DMS79 treated with DMSO at 0.1 percent for 48 hours (cell line): ENCODE measurements at regions not wholly inside any gene's neighbourhood (a gene's known extent, or its start where the extent isn't known, plus 50 kb on each side); places are given as distances from the start of the nearest gene placed in this dataset.
A peak's percentile ranks its signal among the peaks of the same experiment; 100 is the strongest.
"Not testable (repeated sequence)": the region's sequence is repeated elsewhere in the genome, so short reads cannot be mapped to it uniquely, and the experiment has no call there.

Experiments
- DNase-seq: peaks from one replicate; lab custom pipeline; 2025; lab: John Stamatoyannopoulos, UW

DNA sequence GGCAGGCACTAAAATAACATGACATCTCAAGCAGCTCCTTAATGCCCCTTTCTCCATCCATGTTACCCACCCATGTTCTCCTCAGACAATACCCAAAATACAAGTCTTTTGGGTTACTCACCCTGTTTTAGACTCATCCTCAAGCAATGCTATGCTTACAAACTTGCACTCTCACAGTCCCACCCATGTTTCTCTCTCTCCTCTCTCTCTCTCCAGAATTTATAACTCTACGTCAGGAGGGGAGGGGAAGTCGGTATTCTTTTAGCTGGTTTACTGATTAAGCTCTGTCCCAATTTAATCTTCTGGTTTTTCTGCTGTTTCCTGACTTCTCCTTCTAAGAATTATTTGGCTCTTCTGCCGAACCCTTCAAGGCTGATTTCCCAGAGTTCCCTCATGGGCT, 98.0 kb upstream of the NR5A2 start:
- DNase-seq = no peak

- DNase-seq = not testable (repeated sequence)
These were observed 97.4 kb upstream of the NR5A2 start for GRCh38 chr1:199930067-199930466.

- DNase-seq = peak; percentile 14
These were observed 95.7 kb upstream of the NR5A2 start for GRCh38 chr1:199931666-199932377.

- no peak for DNase-seq
These were observed 95.0 kb upstream of the NR5A2 start for GRCh38 chr1:199932462-199932861.

GRCh38 chr1:199936441-199936840, 91.1 kb upstream of the NR5A2 start:
- DNase-seq = no peak

DNA sequence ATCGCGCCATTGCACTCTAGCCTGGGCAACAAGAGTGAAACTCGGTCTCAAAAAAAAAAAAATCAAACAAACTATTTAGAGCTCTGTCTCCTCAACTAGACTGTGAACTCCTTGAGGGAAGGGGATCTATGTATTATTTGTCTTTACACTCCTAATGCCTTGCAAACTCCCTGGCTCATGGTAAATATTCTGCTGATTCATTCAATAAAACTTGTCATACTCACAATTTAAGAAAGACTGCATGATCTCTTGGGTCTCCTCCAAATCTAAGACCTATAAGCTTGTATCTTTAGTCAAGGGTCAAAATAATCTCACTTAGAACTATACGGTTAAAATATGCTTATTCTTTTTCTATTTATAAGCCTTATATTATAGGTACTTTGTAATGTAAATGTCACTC, 90.3 kb upstream of the NR5A2 start:
- DNase-seq = no peak

DNA sequence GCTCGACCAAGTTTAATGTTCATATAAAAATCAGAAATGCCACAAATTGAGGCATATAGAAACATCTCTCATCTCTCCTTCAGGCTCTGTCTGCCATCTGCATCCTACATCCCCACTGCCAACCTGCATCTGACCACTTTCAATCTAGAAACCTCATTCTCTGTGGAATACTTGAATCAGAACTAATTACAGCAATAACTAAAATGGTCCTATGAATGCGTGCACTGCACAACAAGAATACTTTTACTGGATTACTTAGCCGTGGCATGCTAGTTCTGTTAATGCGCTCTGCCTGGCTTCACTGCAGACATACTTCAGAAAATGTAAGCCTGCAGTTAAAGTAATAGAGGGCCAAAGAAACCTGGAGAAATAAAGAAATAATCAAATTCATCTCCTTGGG, 89.8 kb upstream of the NR5A2 start:
- no peak for DNase-seq

DNA sequence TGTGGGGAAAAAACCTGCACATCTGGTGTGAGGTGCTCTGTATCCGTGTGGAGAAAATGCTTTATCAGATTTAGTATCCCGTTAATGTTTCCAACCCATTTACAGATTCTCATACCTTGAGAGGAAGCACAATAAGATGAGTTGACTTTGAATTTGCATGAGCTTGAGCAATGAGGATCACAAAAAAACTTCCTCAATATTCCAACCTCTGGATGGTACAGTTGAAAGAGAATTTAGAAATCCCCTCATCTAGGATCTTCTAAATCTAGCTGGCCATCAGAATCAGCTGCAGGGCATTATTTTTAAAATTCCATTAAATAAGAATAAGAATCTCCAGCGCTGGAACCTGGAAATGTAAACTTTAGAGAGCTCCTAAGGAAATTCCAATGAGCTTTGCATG, 82.5 kb upstream of the NR5A2 start:
- DNase-seq = no peak

DNA sequence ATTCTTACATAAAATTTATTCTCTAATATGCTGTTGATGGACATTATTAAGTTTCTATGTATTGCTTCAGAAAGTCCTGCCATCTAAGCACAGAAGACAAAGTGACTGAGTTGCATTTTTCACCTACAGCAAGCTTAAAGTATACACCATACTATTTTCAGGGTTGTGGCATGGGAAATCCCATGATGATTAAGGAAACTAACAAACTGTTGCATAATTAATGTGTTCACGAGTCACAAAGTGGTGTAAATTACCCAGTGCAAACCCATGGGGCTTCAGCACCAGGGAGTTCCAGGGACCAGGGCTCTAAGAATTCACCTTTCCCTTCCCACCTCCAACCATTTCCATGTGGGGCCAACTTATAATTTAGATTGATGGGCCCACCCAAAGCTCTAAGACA, 81.9 kb upstream of the NR5A2 start:
- no peak for DNase-seq

DNA sequence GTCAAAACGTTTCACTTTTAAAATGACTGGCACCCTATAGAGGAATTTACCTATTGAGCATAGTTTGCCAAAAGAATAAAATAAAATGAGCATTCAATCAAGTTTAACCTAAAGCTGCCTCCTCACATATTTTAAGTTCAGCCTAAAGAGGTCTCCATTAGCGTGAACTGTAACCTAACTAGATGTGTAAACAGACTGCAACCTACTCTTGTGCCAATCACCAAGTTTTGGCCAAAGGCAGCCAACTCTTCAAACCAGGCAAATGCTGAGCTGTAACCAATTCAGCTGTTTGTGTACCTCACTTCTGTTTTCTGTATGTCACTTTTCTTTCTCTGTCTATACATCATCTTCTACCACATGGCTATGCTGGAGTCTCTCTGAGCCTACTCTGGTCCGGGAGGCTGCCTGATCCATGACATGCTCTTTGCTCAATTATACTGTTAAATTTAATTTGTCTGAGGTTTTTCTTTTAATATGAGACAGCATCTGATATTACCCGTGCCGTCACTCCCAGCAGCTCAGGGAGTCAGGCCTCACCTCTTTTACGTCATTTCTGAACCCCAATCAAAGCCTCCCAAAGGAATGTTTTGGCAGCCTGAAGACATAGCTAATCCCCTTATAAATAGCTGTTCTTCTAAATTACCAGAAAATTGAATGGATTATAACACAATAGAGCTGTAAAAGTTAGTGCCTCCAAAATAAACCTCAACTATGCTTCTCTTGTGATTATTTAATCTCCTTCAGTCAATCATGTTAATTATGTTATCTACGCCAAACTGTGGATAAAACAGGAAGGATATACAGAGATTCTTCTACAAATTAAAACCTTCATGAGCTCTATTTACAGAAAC, 81.0 kb upstream of the NR5A2 start:
- DNase-seq = no peak

DNA sequence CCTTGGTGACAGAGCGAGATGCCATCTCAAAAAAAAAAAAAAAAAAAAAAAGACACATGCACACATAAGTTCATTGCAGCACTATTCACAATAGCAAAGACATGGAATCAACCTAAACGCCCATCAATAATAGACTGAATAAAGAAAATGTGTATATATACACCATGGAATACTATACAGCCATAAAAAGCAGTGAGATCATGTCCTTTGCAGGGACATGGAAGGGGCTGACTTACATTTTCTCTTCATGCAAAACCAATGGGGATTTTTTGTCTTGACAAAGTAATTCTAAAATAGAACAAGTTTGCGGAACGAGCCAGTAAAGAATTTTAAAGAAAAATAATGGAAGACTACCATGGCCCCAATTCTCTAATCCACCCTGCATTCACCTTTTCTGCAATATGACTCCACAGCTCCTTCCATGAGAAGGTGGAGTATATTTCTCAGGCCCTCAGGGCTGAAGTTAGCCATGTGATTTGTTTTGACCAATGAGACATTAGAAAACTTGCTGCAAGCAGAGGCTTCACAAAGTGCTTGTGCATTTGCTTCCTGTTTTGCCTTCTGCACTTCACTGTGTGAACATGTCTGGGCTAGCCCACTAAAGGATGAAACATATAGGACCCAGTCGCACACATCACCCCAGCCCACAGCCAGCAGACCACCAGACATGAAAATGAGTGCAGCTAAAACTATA, 78.8 kb upstream of the NR5A2 start:
- DNase-seq = no peak

GRCh38 chr1:199951005-199951404, 76.5 kb upstream of the NR5A2 start:
- DNase-seq = not testable (repeated sequence)

GRCh38 chr1:199953651-199954050, 73.9 kb upstream of the NR5A2 start:
- no peak for DNase-seq

DNA sequence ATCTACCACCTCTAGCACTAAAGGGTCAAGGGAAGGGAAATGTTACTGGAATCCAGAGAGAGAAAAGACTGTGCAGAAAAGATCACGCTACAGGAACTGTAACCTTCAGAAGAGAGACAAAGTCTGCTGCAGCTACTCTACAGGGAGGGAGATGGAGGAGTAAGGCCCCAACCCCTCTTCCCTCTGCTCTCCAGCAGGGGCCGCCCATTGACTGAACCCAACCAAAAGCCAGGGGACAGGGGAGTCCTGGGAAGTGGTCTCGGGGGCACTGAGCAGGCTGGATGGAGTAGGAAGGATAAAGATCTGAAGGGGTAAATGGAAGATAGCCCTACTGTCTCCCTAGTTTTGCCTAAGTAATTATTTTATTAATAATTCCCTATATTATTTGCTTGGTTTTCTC, 72.8 kb upstream of the NR5A2 start:
- DNase-seq = no peak

- no peak for DNase-seq
These were observed 72.3 kb upstream of the NR5A2 start for GRCh38 chr1:199955235-199955634.

- DNase-seq = no peak
These were observed 71.5 kb upstream of the NR5A2 start for GRCh38 chr1:199956005-199956404.

DNA sequence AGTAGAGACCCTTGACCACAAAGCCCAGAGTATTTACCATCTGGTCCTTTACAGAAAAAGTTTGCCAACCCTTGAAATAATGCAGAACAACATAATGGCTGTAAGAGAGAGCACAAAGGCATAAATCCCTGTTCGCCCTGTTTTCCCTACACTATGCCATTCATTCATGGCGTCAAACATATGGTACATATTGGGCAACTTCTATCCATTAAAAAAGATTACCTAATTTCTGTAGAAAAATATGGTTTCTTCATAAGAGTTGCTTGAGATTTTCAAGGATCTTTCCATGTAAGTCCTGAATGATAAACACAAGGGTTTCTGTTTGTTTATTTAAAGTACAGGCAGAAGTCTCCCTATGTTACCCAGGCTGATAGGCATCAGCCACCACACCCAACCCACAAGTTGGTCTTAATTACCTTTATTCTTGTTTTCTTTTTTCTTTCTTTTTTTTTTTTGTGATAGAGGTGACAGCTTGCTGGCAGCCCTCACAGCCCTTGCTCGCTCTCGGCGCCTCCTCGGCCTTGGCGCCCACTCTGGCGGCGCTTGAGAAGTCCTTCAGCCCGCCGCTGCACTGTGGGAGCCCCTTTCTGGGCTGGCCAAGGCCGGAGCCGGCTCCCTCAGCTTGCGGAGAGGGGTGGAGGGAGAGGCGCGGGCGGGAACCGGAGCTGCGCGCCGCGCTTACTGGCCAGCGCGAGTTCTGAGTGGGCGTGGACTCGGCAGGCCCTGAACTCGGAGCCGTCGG, 68.3 kb upstream of the NR5A2 start:
- DNase-seq = no peak

DNA sequence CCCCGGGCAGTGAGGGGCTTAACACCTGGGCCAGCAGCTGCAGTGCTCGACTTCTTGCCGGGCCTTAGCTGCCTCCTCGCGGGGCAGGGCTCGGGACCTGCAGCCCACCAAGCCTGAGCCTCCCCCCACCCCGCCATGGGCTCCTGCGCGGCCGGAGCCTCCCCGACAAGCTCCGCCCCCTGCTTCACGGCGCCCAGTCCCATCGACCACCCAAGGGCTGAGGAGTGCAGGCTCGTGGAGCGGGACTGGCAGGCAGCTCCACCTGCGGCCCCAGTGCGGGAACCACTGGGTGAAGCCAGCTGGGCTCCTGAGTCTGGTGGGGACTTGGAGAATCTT, 67.8 kb upstream of the NR5A2 start:
- no peak for DNase-seq

- no peak for DNase-seq
These were observed 57.4 kb upstream of the NR5A2 start for GRCh38 chr1:199970125-199970524.

GRCh38 chr1:199976496-199977144, 50.9 kb upstream of the NR5A2 start:
- DNase-seq = no peak
